ENCODE measurements at regions not wholly inside any gene's neighbourhood (a gene's known extent, or its start where the extent isn't known, plus 50 kb on each side); places are given as distances from the start of the nearest gene placed in this dataset.

DNA sequence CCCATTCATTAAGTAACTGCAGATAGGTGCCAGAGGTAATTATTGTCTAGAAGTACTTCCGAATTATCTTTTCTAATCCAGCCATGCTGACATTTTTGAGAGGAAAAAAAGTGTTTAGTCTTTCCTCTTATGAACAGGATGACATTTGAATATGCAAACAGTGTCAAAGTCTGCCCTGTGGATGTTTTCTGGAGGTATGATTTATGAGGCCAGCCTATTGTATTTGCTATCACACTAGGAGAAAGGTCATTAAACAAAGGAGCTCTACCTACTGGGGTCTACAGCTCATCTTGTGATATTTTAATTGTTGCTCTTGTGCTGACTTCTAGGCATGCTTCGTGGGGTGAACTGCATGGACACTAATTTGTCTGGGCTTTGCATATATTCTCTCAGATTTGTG is 559.7 kb upstream of the CAMK1G start:
- TF ChIP-seq, protein P1, sequence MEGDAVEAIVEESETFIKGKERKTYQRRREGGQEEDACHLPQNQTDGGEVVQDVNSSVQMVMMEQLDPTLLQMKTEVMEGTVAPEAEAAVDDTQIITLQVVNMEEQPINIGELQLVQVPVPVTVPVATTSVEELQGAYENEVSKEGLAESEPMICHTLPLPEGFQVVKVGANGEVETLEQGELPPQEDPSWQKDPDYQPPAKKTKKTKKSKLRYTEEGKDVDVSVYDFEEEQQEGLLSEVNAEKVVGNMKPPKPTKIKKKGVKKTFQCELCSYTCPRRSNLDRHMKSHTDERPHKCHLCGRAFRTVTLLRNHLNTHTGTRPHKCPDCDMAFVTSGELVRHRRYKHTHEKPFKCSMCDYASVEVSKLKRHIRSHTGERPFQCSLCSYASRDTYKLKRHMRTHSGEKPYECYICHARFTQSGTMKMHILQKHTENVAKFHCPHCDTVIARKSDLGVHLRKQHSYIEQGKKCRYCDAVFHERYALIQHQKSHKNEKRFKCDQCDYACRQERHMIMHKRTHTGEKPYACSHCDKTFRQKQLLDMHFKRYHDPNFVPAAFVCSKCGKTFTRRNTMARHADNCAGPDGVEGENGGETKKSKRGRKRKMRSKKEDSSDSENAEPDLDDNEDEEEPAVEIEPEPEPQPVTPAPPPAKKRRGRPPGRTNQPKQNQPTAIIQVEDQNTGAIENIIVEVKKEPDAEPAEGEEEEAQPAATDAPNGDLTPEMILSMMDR (IDR thresholded peaks at IDR 0.05; ENCODE audit: insufficient read depth, low read length, poor library complexity, severe bottlenecking): no peak
- no peak for TF ChIP-seq EZH2phosphoT487 (conservative IDR thresholded peaks at IDR 0.05; ENCODE audit: low read length)

Data from SU-DHL-6 (cell line).